Left kidney (tissue), 1 donor: ENCODE measurements at regions not wholly inside any gene's neighbourhood (a gene's known extent, or its start where the extent isn't known, plus 50 kb on each side); places are given as distances from the start of the nearest gene placed in this dataset.

ENCODE experiments used
- DNase-seq: peaks from one replicate; pipeline ENCODE4 v3.0.0-alpha.2; 2013

DNA sequence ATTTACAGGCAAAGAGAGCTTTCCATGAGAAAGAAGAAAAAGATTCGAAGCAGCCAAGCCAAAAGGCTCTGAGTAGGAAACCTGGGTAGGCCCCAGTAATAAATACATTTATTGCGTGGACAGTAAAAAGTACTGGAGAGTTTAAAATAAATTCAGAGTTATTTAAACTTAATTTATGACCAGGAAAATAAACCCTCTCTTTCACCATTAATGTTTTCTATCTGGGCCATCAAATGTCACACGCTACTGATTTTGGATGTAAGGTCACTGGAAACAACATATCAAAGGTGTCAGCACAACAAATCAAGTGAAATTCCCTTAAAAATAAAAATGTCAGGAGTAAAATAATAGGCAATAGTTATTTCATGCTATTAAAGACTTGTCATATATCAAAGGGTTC is 264.0 kb downstream of the SKAP2 start:
- DNase-seq, result no peak

- no peak for DNase-seq
These were observed 260.8 kb downstream of the SKAP2 start for GRCh38 chr7:26603631-26604030.

- no peak for DNase-seq
These were observed 256.0 kb downstream of the SKAP2 start for GRCh38 chr7:26608402-26608801.

- DNase-seq, result no peak
These were observed 255.3 kb downstream of the SKAP2 start for GRCh38 chr7:26609082-26609481.

DNA sequence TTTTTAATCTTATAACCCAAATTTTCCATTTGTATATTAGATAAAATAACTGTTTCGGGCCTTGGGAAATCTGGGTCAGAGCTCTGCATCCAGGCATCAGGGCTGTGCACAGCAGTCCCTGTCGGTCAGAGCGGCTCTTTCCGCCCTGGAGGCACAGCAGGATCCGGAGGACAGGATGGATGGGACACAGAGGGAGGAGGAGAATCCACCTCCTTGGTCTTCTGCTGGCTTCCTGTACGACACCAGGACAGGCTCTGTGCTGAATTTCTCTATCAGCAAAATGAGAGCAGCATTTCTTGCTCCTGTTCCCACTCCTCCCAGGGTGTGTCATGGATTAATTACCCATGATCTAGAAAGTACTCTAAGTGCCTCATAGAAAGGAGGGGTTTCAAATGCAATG is 254.9 kb downstream of the SKAP2 start:
- DNase-seq, result no peak

- no peak for DNase-seq
These were observed 251.6 kb downstream of the SKAP2 start for GRCh38 chr7:26612742-26613141.

DNA sequence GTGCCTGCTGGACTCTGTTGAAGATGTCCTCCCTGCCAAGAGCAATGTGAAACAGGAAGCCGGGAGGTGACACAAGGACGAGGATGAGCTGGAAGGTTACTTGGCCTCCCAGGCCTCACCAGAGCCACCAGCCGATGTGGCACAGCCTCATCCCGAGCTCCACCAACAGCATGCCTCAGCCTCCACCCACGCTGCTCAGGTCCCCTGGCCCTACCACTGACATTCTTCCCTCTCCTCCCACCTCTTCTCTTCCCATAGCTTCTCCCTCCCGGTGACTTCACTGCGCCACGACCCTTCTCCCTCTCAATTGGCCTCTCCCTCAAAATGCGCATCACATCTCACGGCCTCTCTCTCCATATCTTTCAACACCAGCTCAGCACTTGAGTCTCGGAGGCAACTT is 249.9 kb downstream of the SKAP2 start:
- DNase-seq, result no peak

- DNase-seq, result no peak
These were observed 248.2 kb downstream of the SKAP2 start for GRCh38 chr7:26616235-26616634.

GRCh38 chr7:26617066-26617465 is 247.3 kb downstream of the SKAP2 start:
- DNase-seq, result no peak
